ENCODE measurements at regions not wholly inside any gene's neighbourhood (a gene's known extent, or its start where the extent isn't known, plus 50 kb on each side); places are given as distances from the start of the nearest gene placed in this dataset.

DNA sequence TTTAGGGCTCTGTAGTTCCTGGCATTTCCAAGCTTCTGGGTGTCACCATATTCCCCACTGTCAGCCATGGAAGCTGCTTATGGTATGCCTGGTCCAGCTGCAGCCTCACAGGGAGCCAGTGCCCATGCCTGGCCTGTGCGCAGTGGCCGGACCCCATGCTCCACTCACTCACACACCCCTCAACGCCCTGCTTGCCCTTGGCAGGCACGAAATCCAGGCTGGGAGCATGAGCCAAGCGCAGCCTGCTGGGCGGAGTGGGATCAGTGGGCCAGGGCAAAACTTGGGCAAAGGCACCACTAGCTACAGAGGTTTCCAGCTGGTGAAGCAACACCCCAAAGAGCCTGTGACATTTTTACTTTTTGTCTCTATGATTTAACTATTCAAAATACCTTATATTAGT lies 520.4 kb downstream of the RWDD3 start:
- no peak overlapping the region for H3K4me3 ChIP-seq
- intact Hi-C loops (cut with DNase I; ENCODE audit: low total_unique reads) = no loop called here
- H3K27ac ChIP-seq = no peak overlapping the region
- no peaks in the 10 kb centered on the region for H3K36me3 ChIP-seq
- TF ChIP-seq EP300 (IDR thresholded peaks at IDR 0.05; ENCODE audit: low read depth) (no peak), POLR2AphosphoS5 (IDR thresholded peaks at IDR 0.05) (no peak), POLR2A (IDR thresholded peaks at IDR 0.05) (no peak), CTCF (IDR thresholded peaks at IDR 0.05) (no peak)
- no peaks in the 10 kb centered on the region for H3K9me3 ChIP-seq
- in situ Hi-C loops (cut with MboI; ENCODE audit: low pct_ligation_motif_present in 1 of 4, low pct_unique_long_range_greater_than_20kb in 1 of 4, low sequenced_read_pairs in 3 of 4) = loop anchor here in 1 of 4 donors (10.0 kb wide), 1 partner anchor 60 kb away; no protein-coding TSS in a partner anchor
- no peak for DNase-seq
- no peaks in the 10 kb centered on the region for H3K4me1 ChIP-seq
- WGBS, 2 donors (ENCODE audit: low coverage in 1 of 2) = 76% methylated on average over 6 of the region's 6 CpGs; no CpG with 5 or more reads in 1 of the 2 donors
- no peaks in the 10 kb centered on the region for H3K27me3 ChIP-seq

GRCh38 chr1:95766036-95766435 lies 532.0 kb downstream of the RWDD3 start:
- no peak for DNase-seq
- in situ Hi-C loops (cut with MboI; ENCODE audit: low pct_ligation_motif_present in 1 of 4, low pct_unique_long_range_greater_than_20kb in 1 of 4, low sequenced_read_pairs in 3 of 4) (no loop called here), intact Hi-C loops (cut with DNase I; ENCODE audit: low total_unique reads) (no loop called here)
- Histone ChIP-seq H3K36me3 (no peaks in the 10 kb centered on the region), H3K4me1 (no peaks in the 10 kb centered on the region), H3K9me3 (no peaks in the 10 kb centered on the region), H3K27ac (no peak overlapping the region), H3K27me3 (no peaks in the 10 kb centered on the region), H3K4me3 (no peak overlapping the region)
- WGBS, 2 donors (ENCODE audit: low coverage in 1 of 2) = 21 to 32% methylated on average over 1 of the region's 1 CpG
- no peak for TF ChIP-seq POLR2A (IDR thresholded peaks at IDR 0.05)
- TF ChIP-seq CTCF (IDR thresholded peaks at IDR 0.05) = no peak
- no peak for TF ChIP-seq EP300 (IDR thresholded peaks at IDR 0.05; ENCODE audit: low read depth)
- no peak for TF ChIP-seq POLR2AphosphoS5 (IDR thresholded peaks at IDR 0.05)

DNA sequence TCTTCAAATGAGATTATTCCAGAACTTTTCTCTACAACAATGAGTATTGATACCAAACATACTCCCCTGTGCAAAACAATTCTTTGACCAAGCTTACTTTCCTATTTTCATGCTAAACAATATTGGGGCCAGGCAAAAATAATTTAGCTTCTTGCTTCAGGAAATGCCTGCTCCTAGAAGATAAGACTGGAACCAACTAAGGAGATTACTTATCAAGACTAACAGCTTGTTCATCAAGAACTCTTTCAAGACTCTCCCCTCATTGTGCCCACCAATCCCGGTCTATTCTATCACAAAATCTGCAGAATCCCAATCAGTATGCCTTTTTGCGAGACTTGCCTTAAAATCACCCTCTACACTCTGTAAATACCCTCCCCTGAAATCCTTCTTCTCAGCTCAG lies 536.6 kb downstream of the RWDD3 start:
- WGBS, 2 donors (ENCODE audit: low coverage in 1 of 2) = 42 to 59% methylated on average over 2 of the region's 2 CpGs
- DNase-seq = no peak
- TF ChIP-seq POLR2A (IDR thresholded peaks at IDR 0.05) (no peak), CTCF (IDR thresholded peaks at IDR 0.05) (no peak), POLR2AphosphoS5 (IDR thresholded peaks at IDR 0.05) (no peak), EP300 (IDR thresholded peaks at IDR 0.05; ENCODE audit: low read depth) (no peak)
- H3K27ac ChIP-seq = no peak overlapping the region
- no peaks in the 10 kb centered on the region for H3K36me3 ChIP-seq
- no peaks in the 10 kb centered on the region for H3K4me1 ChIP-seq
- intact Hi-C loops (cut with DNase I; ENCODE audit: low total_unique reads) = no loop called here
- H3K9me3 ChIP-seq = no peaks in the 10 kb centered on the region
- H3K27me3 ChIP-seq = no peaks in the 10 kb centered on the region
- in situ Hi-C loops (cut with MboI; ENCODE audit: low pct_ligation_motif_present in 1 of 4, low pct_unique_long_range_greater_than_20kb in 1 of 4, low sequenced_read_pairs in 3 of 4) = no loop called here
- no peak overlapping the region for H3K4me3 ChIP-seq

- no peaks in the 10 kb centered on the region for H3K9me3 ChIP-seq
- WGBS, 2 donors (ENCODE audit: low coverage in 1 of 2) = 80% methylated on average over 2 of the region's 2 CpGs
Observed at GRCh38 chr1:95778217-95778616, 544.2 kb downstream of the RWDD3 start.

More at GRCh38 chr1:95778217-95778616, 544.2 kb downstream of the RWDD3 start:
- H3K36me3 ChIP-seq = no peaks in the 10 kb centered on the region
- DNase-seq = no peak
- in situ Hi-C loops (cut with MboI; ENCODE audit: low pct_ligation_motif_present in 1 of 4, low pct_unique_long_range_greater_than_20kb in 1 of 4, low sequenced_read_pairs in 3 of 4) (no loop called here), intact Hi-C loops (cut with DNase I; ENCODE audit: low total_unique reads) (no loop called here)
- H3K27ac ChIP-seq = no peak overlapping the region
- no peak overlapping the region for H3K4me3 ChIP-seq
- TF ChIP-seq CTCF (IDR thresholded peaks at IDR 0.05) (no peak), EP300 (IDR thresholded peaks at IDR 0.05; ENCODE audit: low read depth) (no peak), POLR2A (IDR thresholded peaks at IDR 0.05) (no peak), POLR2AphosphoS5 (IDR thresholded peaks at IDR 0.05) (no peak)
- no peaks in the 10 kb centered on the region for H3K4me1 ChIP-seq
- H3K27me3 ChIP-seq = no peaks in the 10 kb centered on the region
